HG03521 (cell line): ENCODE measurements at regions not wholly inside any gene's neighbourhood (a gene's known extent, or its start where the extent isn't known, plus 50 kb on each side); places are given as distances from the start of the nearest gene placed in this dataset.
"Not testable (repeated sequence)": the region's sequence is repeated elsewhere in the genome, so short reads cannot be mapped to it uniquely, and the experiment has no call there.

Source experiments
- ATAC-seq: cut with Tn5 transposase; IDR thresholded peaks from one replicate; pipeline ENCODE4 v1.9.1; 2021; ENCODE audit warnings: mild to moderate bottlenecking, moderate library complexity; ENCODE audit not compliant: unreplicated experiment

DNA sequence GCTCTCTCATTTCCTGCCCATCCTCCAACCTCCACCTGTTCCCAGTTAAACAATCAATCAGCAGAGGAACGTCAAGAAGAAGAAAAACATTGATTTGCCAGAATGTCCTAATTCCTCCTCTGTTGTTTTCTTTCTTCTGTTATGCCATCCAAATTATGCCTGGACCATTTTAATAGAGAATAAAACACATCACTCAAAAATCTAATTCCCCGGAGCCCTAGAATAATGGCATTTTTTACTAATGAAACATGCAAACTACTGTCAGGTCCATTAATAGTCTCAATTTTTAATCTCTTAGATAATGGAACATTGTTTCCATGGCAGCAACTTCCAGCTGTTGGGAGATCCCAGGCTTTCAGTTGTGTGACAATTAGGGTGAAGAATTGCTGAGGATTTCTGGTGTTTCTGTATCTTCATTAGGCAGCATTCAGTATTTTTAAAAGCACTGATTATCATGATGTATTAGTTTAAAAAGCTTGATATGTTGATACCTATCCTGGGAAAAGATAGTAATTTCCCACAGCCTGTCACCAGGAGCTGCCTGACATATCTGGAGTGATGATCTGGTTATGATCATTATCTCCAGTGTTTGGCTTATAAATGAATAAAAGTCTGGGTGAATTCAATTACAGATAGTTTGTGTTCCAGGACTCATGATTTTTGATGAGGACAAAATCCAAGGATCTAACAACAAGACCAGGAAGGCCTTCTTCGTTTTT lies 209.8 kb downstream of the TPBG start:
- no peak for ATAC-seq

DNA sequence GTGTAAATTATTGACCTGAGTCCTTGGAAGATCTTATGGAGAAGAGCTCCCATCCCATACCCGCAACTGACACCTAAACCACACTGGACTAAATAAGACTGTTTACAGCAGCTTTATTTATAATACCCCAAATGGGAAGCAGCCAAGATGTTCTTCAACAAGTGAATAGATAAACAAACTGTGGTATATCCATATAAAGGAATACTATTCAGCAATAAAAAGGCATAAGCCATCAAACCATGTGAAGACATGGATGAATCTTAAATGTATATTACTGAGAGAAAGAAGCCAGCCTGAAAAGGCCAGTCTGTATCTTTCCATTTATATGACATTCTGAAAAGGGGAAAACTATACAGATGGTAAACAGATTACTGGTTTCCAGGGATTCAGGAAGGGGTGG lies 212.7 kb downstream of the TPBG start:
- ATAC-seq = no peak

DNA sequence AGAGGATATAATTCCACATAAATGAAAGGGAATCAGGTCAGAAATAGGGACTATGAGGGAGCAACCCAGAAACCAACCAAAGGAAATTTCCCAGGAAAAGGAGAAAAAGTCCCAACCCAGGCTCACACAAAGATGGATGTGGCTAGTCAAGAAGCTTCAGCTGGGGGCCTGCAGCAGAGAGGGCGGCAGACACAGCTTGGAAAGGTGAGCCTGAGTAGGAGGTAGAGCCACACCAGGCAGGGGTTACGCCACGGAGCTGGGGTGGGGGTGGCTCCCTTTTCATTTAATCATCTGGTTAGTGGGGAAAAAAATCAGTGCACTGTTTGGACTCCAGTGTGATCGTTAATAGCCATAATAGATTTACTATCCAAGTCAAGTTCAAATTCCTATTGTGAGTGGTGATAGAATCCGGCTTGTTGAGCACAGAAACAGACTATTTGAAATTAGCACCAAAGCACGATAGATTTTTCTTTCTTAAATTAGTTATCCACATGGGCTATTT lies 220.6 kb downstream of the TPBG start:
- ATAC-seq = no peak

DNA sequence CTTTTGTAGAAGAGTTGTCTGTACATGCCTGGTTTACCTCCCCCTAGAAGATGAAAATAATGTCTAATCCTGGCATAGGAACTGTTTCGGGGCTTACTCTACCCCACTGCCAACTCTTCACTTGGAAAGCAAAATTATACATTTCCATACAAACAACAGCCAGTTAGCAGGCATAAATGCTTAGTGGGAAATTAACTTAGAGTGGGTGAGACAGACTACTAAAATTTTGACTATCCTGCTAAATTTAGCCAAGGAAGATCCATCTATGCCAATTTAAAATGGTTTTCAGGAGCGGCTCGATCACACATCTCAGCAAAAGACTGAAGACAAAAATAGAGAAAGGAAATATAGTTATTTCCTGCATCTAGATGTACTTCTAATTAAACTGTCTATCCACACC lies 221.2 kb downstream of the TPBG start:
- ATAC-seq = no peak

DNA sequence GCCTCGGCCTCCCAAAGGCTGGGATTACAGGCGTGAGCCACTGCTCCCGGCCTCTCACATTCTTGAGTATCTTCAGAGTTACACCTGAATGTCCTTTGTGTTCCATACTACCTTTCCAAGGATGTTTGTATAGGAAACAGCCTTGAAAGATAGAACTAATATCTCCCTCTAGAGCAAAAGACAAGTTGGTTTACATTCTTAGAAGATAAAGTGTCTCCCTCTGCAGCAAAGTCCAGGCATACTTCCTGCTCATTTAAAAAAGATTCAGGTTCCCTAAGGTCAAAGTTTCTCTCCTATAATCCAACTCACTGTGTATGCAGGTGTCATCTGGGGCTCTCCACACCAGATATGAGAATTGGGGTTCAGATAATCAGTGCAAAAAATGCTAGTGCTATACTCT lies 224.4 kb downstream of the TPBG start:
- no peak for ATAC-seq

DNA sequence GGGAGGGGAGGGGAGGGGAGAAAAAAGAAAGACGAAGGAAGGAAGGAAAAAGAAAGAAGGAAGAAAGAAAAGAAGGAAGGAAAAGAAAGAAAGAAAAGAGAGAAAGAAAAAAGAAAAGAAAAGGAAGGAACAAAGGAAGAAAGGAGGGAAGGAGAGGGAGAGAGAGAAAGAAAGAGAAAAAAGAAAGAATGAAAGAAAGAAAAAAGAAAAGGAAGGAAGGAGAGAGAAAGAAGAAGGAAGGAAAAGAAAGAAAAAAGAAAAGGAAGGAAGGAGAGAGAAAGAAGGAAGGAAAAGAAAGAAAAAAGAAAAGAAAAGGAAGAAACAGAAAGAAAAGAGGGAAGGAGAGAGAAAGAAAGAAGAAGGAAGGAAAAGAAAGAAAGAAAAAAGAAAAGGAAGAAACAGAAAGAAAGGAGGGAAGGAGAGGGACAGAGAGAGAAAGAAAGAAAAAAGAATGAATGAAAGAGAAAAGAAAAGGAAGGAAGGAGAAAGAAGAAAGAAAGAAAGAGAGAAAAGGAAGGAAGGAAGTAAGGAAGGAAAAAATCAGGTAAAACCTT lies 225.3 kb downstream of the TPBG start:
- ATAC-seq = no peak

DNA sequence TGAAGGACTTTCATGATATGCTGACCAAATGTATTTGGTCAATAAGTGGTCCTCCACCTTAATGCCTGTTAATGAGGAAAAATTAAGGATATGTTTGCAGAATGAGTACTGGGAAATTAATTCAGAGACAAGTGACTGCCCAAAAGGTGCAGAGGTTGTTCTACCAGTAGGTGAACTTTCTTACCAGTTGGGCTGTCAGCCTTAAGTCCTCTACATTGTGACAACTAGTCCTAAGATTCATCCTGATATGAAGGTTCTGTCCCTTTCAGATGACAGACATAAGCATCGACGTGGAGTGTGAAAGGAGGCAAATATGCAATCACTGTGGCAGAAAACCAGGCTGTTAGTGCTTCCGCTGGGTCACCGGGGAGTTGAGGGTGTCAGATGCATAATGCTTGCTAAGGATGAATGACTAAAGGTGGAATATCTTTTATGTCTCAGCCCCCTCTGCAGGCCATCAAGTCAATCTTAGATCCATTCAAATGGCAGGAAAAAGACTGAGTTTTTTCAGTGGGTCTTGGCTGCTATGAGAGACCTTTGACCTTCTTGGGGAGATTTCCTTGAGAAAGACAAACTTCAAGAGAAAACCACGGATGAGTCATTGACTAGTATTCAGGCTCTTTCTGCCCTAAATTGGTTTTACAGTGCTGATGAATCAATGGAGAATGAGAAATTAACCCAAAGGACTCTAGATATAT lies 226.0 kb downstream of the TPBG start:
- ATAC-seq = peak; percentile 83

DNA sequence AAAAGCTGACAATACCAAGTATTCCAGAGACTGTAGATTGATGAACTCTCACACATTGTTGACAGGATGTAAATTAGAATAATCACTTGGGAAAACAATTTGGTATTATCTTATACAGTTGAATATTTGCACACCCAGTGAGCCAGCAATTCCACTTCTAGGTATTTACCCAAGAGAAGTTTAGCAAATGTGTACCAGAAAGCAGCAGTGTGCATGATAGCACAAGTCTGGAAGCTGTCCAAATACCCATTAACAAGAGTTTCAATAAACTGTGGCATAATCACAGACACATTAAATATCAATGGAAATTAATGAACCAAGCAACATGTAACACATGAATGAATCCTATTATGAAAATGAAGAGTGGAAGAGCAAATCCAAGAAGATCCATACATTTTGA lies 233.6 kb downstream of the TPBG start:
- ATAC-seq = no peak

DNA sequence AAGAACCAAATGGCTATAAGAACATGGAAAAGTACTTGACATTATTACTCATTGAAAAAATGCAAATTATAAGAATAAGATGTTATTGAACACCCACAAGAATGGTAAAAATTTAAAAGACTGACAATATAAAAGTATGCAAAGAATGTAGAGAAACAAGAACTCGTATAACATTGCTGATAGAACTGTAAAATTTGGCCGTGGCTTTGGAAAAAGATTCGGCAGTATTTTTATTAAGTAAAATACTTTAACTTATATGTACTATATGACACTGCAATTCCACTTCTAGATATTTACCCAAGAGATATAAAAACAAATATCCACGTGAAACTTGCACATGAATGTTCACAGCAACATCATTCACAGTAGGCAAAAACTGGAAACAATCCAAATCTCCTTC lies 239.2 kb downstream of the TPBG start:
- no peak for ATAC-seq

DNA sequence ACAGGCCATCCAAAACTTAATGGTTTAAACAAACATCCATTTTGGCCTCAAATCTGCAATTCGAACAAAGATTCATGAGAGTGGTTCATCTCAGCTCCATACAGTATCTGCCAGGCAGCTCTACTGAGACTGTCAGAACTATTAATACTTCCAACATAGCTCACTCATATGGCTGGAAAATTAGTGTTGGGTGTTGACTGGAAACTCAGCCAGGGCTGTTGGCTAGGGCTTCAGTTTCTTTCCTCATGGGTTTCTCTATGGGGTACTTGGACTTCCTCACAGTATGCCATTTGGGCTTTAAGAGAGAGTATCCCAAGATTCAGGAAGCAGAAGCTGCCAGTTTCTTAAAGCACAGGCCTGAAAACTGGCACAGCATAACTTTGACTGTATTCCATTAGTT lies 240.3 kb downstream of the TPBG start:
- no peak for ATAC-seq

DNA sequence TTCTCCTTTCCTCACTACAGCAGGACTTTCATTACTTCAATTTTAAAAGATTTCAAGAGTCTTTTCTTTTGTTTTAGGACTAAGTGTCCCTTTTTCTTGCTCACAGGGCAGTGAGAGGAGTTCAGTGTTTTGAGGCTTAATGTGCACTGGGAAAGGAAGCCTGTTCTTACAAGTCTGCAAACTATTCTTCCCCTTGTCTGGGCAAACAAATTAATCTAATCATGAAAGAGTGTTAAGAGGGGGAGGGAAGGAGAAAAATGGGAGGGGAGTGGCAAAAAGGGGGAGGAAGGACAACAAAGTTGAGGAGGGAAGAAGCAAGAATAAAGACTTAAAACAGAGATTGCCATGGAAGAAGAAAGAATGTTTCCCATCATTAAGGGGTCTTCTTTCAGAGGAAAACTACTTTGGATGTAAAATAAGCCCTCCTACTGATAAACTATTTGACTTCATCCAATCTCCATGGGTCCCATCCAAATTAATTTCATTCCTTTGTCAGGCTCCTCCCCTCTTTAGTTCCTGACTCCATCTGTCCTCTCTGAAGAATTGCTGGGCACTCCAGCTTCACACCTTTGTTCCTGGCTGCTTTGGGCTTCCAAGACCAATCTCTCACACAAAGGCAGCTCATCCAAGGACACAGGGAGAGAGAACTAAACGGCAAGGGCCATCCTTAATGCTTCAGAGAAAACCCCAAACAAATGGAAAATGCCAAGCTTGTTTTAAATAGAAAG lies 244.5 kb downstream of the TPBG start:
- no peak for ATAC-seq

DNA sequence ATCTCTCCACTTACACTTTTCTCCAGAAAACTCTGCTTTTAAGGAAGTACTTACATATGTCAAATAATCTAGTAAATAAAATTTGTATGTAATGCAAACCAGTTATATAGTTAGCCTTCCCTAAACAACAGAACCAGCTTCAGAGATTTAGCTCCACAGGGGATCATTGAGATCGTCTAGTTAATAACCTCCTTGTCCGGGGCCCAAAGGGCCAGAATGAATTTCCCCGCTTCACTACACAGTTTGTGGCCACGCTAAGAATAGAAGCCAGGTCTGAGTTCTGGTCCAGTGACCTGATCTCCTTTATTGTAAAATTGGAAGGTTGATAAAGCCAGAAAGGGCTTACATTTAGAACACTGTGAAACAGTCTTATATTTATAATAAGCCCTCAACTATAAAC lies 245.2 kb downstream of the TPBG start:
- ATAC-seq = no peak

DNA sequence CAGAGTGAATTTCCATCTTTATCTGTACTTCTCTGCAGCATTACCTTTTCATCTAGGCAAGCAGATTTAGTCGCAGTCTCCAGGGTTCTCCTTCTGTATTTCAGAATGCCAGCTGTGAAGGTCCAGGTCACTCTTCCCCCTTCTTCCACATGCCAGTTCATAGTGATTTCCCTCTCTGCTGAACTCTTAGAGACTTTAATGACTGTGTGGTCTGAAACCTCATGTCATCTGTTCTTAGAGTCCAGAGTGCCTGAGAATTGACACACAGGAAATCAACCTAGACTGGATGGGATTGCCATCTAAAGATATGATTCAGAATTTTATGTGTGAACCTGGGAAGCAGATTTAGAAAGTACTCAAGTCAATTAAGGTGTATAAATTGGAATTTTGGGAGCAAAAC lies 248.1 kb downstream of the TPBG start:
- ATAC-seq = no peak

DNA sequence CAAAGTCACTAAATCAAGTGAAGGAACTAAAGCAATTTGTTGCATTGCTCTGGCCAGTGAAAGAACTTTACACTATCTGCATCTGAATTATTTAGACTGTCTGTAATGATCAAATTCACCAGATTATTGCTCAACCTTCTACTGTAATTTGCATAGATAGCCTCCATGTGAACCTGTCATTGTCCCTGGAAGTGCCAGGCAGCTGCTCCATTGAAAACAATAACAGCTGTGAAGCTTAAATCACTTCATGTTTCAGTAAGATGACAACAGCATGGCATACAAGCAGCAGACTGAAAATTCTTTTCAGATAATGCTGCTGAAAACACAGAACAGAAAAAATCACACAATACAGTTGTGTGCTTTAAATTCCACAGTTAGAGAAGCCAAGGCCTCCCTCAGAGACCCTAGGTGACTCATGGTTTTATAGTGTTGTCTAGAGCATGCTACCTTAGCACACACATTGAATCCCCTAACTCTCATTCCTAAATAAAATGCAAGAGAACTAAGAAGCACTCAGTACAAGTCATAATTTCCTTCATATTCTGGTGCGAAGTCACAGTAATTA lies 248.9 kb downstream of the TPBG start:
- ATAC-seq = no peak

DNA sequence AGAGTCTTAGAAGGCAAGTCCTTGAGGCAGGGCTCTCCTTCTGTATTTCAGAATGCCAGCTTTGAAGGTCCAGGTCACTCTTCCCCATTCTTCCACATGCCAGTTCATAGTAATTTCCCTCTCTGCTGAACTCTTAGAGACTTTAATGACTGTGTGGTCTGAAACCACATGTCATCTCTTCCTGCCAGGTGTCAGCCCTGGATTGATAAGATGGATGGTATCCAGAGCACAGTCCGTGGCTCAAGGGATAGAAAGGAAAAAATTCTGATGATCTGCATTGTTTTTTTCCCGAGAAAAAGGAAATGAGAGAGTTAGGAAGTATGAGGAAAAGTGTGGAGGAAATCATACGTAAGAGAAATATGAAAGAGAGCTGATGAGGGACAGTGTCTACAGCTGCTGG lies 250.9 kb downstream of the TPBG start:
- no peak for ATAC-seq

DNA sequence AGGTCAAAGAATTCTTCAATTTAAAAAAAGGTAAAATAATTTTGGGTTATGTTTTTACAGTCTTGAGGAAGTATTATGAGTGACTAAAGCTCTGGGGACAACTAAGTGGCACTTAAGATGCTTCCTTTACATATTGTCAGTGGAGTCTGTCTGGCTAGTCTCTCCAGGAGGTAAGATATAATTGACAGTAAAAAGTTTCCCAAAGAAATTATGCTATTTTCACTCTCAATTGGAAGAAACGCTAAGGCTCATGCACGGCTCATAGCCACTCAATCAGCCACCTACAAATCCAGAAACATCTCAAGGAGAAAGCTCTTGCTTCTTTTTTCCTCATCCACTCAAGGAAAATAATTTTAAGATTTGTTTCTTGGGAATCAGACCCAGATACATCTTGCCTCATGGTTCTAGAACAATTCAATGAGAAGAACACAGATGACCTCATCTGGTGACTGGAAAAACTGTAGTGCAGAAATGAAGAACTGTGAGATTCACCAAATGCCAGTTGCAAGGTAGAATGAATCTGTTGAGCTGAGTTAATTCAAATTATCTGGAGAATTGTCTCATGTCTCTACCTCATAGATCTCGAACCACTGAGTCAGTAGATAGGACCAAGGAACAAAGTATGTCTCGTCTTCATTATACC lies 252.9 kb downstream of the TPBG start:
- no peak for ATAC-seq

DNA sequence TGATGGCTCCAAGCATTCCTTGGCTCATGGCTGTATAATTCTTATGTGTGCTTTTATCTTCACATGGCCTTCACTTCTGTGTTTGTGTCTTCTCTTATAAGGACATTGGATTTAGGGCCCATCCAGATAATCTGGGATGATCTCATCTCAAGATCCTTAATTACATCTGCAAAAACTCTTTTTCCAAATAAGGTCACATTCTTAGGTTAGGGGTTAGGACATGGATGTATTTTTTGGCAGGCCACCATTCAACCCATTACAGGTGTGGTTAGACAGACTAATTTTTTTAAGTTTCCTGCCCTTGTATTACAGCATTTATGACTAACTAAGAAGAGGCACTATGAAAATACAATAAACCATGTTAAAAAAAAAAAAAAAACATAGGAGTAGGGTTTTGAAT lies 254.0 kb downstream of the TPBG start:
- no peak for ATAC-seq

DNA sequence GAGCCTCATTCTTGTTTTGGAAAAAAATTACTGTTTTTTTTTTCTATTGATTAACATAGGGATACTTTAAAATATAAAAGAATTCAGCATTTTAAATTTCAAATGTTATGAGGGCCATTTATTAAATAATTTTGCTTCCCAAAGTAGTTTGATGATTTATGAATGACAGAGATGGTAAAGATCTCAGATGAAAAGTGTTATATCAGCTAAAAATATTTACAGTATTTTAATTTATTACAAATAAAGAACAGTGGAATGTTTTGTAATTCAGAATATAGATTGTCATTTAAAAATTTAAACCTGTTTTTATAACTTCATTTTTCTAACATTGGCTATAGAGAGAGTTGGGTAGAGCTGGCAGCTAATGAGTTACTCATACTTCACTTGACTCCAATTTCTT lies 256.0 kb downstream of the TPBG start:
- ATAC-seq = no peak

DNA sequence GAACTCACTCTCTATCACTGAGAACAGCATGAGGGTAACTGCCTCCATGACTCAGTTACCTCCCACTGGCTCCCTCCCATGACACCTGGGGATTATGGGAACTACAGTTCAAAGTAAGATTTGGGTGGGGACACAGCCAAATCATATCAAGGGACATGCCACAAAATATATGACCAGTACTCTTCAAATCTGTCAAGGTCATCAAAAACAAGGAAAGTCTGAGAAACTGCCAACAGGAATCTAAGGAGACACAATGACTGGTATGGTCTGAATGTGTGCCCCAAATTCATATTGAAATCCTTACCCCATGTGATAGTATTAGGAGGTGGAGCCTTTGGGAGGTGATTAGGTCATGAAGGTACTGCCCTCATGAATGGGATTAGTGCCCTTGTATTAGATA lies 258.8 kb downstream of the TPBG start:
- ATAC-seq = no peak

DNA sequence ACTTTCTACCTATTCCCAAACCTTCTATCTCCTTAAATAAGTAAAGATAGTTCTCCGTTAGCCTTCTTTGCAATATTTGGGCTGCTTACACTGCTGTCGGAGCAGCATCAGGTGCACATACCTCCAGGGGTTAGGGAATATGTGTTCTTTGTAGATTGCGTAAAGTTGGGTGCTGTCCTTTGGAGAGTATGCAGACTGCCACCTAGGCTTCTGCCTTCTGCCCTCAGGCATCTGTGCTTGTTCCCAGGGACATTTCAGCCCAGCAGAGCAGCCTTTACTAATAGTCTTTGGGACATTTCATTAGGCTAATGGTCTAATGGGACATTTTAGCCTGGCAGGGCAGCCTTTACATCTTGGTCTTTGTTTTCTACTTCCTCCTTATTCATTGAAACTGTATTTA lies 260.6 kb downstream of the TPBG start:
- no peak for ATAC-seq

DNA sequence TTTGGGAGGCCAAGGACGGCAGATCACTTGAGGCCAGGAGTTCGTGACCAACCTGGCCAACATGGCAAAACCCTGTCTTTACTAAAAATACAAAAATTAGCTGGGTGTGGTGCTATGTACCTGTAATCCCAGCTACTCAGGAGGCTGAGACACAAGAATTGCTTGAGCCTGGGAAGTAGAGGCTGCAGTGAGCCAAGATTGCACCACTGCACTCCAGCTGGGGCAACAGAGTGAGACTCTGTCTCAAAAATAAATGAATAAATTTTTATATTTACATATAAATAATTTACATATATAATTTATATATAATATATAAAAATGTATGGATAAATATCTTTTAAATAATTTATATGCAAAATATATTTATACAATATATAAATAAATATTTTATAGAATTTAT lies 263.3 kb downstream of the TPBG start:
- ATAC-seq = not testable (repeated sequence)
